Upper lobe of left lung (tissue), 6 donors: ENCODE measurements at regions not wholly inside any gene's neighbourhood (a gene's known extent, or its start where the extent isn't known, plus 50 kb on each side); places are given as distances from the start of the nearest gene placed in this dataset.

Source experiments
- ATAC-seq, 2 donors: fragments of 200-7000 bp; cut with Tn5 transposase; one replicate each; pipeline ENCODE4 v1.9.1; 2022; ENCODE audit warnings: mild to moderate bottlenecking in 2 of 2, moderate library complexity in 2 of 2; ENCODE audit not compliant: low FRiP score in 2 of 2
- DNase-seq, 2 donors: peaks; one replicate each; pipeline ENCODE4 v3.0.0-alpha.2; 2019 to 2020
- H3K27ac ChIP-seq, 4 donors: fragments of 200-600 bp; sonication (generic); one replicate each; pipeline ENCODE4 v1.5.1; 2016 to 2019
- H3K27me3 ChIP-seq, 4 donors: fragments of 200-600 bp; sonication (generic); one replicate each; pipeline ENCODE4 v1.5.1; 2017 to 2019
- H3K36me3 ChIP-seq, 4 donors: fragments of 200-600 bp; sonication (generic); one replicate each; pipeline ENCODE4 v1.5.1; 2016 to 2019
- H3K4me1 ChIP-seq, 4 donors: fragments of 200-600 bp; sonication (generic); one replicate each; pipeline ENCODE4 v1.5.1; 2018 to 2019
- H3K4me3 ChIP-seq, 4 donors: fragments of 200-600 bp; sonication (generic); one replicate each; pipeline ENCODE4 v1.5.1; 2017 to 2019; ENCODE audit warnings: mild to moderate bottlenecking in 2 of 4, moderate library complexity in 1 of 4
- H3K9me3 ChIP-seq, 4 donors: fragments of 200-600 bp; sonication (generic); one replicate each; pipeline ENCODE4 v1.5.1; 2018 to 2019
- EP300 ChIP-seq, 4 donors: sonication (generic); formaldehyde crosslinking; IDR thresholded peaks; one replicate each; pipeline ENCODE4 v1.5.1; 2017; ENCODE audit warnings: antibody characterized with exemption in 4 of 4, control low read depth in 2 of 4
- POLR2A ChIP-seq, 4 donors: fragments of 450-650 bp; IDR thresholded peaks; one replicate each; pipeline ENCODE4 v1.5.1; 2016 to 2017; ENCODE audit warnings: antibody characterized with exemption in 4 of 4, mild to moderate bottlenecking in 2 of 4
- POLR2AphosphoS5 ChIP-seq, 2 donors: sonication (generic); formaldehyde crosslinking; IDR thresholded peaks; one replicate each; pipeline ENCODE4 v1.5.1; 2017; ENCODE audit warnings: antibody characterized with exemption in 2 of 2
- WGBS, 2 donors: methylation state at CpG; one replicate each; pipeline ENCODE4 v1.1.5; 2017 to 2018; 5-methylcytosine and 5-hydroxymethylcytosine counted together
- TF ChIP-seq, protein P1 (sequence below), 6 experiments: fragments of 450-650 bp in 4 of 6; fragments of 200-600 bp in 2 of 6; sonication (generic) in 2 of 6; IDR thresholded peaks; one replicate each; pipeline ENCODE4 v1.5.1; 2016 to 2019; ENCODE audit warnings: antibody characterized with exemption in 6 of 6
- donor health status: DM: no; HTN: no; CAD: no; lungs with moderate emphysema.
- donor health status: DM: no; HTN: yes; CAD: no; lungs with severe emphysema.

DNA sequence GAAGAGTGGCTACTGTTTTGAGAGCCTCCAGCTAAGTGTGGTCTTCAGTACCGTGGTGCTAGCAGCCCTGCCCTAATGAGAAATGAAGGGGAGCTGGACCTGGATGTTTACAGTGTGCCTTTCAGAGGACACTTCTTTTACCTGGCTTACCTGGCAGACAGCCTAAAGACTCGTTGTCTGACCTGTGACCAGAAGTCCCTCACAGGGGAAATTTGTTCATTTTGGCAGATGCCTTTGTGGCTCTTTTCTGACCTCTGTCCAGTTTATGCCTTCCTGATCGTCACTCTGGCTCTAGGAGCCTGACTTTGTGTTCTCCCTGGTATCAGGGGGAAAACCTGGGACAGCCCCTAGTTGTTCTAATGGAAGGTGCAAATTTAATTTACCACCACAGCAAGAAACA, 475.1 kb downstream of the DMRTA1 start:
- WGBS, 2 donors: 46 to 63% methylated on average over 3 of the region's 3 CpGs
- Histone ChIP-seq H3K36me3 (no peaks in the 10 kb centered on the region), H3K4me1 (no peaks in the 10 kb centered on the region), H3K27ac (no peak overlapping the region), H3K9me3 (no peaks in the 10 kb centered on the region), H3K27me3 (no peaks in the 10 kb centered on the region), H3K4me3 (no peak overlapping the region)
- no peak for TF ChIP-seq POLR2A (IDR thresholded peaks at IDR 0.05)
- TF ChIP-seq POLR2AphosphoS5 (IDR thresholded peaks at IDR 0.05): no peak
- no peak for TF ChIP-seq EP300 (IDR thresholded peaks at IDR 0.05)
- TF ChIP-seq, protein P1, sequence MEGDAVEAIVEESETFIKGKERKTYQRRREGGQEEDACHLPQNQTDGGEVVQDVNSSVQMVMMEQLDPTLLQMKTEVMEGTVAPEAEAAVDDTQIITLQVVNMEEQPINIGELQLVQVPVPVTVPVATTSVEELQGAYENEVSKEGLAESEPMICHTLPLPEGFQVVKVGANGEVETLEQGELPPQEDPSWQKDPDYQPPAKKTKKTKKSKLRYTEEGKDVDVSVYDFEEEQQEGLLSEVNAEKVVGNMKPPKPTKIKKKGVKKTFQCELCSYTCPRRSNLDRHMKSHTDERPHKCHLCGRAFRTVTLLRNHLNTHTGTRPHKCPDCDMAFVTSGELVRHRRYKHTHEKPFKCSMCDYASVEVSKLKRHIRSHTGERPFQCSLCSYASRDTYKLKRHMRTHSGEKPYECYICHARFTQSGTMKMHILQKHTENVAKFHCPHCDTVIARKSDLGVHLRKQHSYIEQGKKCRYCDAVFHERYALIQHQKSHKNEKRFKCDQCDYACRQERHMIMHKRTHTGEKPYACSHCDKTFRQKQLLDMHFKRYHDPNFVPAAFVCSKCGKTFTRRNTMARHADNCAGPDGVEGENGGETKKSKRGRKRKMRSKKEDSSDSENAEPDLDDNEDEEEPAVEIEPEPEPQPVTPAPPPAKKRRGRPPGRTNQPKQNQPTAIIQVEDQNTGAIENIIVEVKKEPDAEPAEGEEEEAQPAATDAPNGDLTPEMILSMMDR (IDR thresholded peaks at IDR 0.05): no peak
- DNase-seq: no peak
- no peak for ATAC-seq

- H3K27me3 ChIP-seq: no peaks in the 10 kb centered on the region
- H3K36me3 ChIP-seq: no peaks in the 10 kb centered on the region
- DNase-seq: no peak
- H3K9me3 ChIP-seq: no peaks in the 10 kb centered on the region
- TF ChIP-seq EP300 (IDR thresholded peaks at IDR 0.05): no peak
- TF ChIP-seq, protein P1 (IDR thresholded peaks at IDR 0.05): no peak
- TF ChIP-seq POLR2AphosphoS5 (IDR thresholded peaks at IDR 0.05): no peak
- TF ChIP-seq POLR2A (IDR thresholded peaks at IDR 0.05): no peak
- no peak overlapping the region for H3K4me3 ChIP-seq
- ATAC-seq: no peak
- 79 to 82% methylated on average over 4 of the region's 4 CpGs for WGBS, 2 donors
- H3K27ac ChIP-seq: no peak overlapping the region
- H3K4me1 ChIP-seq: no peaks in the 10 kb centered on the region
Observed at GRCh38 chr9:22922222-22922621, 475.6 kb downstream of the DMRTA1 start.

DNA sequence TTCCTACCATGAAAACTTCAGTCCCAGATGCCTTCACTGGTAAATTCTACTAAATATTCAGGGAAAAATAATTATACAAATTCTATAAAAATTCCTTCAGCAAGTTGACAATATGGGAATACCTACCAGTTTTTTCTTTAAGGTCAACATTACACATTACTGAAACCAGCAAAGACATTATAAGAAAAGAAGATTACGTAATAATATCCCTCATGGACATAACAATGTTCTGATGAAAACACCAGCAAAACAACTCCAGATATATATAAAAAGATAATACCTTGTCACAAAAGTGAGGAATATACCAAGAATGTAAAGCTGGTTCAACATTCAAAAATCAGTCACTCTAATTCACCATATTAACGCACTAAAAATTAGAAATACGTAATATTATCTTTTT, 507.9 kb downstream of the DMRTA1 start:
- no peak overlapping the region for H3K27ac ChIP-seq
- no peak for TF ChIP-seq EP300 (IDR thresholded peaks at IDR 0.05)
- H3K4me3 ChIP-seq: no peak overlapping the region
- ATAC-seq: no peak
- 92 to 95% methylated on average over 3 of the region's 3 CpGs for WGBS, 2 donors
- no peak for DNase-seq
- H3K36me3 ChIP-seq: no peaks in the 10 kb centered on the region
- H3K4me1 ChIP-seq: no peaks in the 10 kb centered on the region
- no peaks in the 10 kb centered on the region for H3K27me3 ChIP-seq
- H3K9me3 ChIP-seq: no peaks in the 10 kb centered on the region

DNA sequence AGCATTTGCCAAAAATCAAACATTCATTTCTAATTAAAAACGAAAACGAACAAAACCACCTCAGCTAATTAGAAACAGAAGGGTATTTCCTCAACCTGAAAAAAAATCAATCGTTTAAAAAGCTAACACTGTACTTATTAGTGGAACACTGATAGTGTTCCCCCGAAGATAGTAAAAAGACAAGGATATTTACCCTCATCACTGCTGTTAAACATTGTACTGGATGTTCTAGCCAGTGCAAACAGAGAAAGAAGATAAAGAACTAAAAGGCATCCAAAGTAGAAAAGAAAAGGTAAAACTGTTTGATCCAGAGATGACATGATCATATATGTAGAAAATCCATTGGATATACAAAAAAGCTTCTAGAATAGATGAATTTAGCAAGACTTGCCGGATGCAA, 508.3 kb downstream of the DMRTA1 start:
- no peaks in the 10 kb centered on the region for H3K27me3 ChIP-seq
- no peak for DNase-seq
- H3K9me3 ChIP-seq: no peaks in the 10 kb centered on the region
- no peaks in the 10 kb centered on the region for H3K4me1 ChIP-seq
- no peaks in the 10 kb centered on the region for H3K36me3 ChIP-seq
- ATAC-seq: no peak
- H3K4me3 ChIP-seq: no peak overlapping the region
- WGBS, 2 donors: 76 to 77% methylated on average over 5 of the region's 5 CpGs
- H3K27ac ChIP-seq: no peak overlapping the region
- TF ChIP-seq POLR2AphosphoS5 (IDR thresholded peaks at IDR 0.05) (no peak), POLR2A (IDR thresholded peaks at IDR 0.05) (no peak), EP300 (IDR thresholded peaks at IDR 0.05) (no peak)
- TF ChIP-seq, protein P1 (IDR thresholded peaks at IDR 0.05): no peak

- Histone ChIP-seq H3K9me3 (no peaks in the 10 kb centered on the region), H3K4me1 (no peaks in the 10 kb centered on the region), H3K36me3 (no peaks in the 10 kb centered on the region), H3K27me3 (no peaks in the 10 kb centered on the region), H3K4me3 (no peak overlapping the region), H3K27ac (no peak overlapping the region)
- DNase-seq (no peak), ATAC-seq (no peak)
- TF ChIP-seq, protein P1 (IDR thresholded peaks at IDR 0.05): no peak
- TF ChIP-seq EP300 (IDR thresholded peaks at IDR 0.05) (no peak), POLR2AphosphoS5 (IDR thresholded peaks at IDR 0.05) (no peak), POLR2A (IDR thresholded peaks at IDR 0.05) (no peak)
Observed at GRCh38 chr9:22969350-22969979, 522.8 kb downstream of the DMRTA1 start.
